ENCODE measurements at regions not wholly inside any gene's neighbourhood (a gene's known extent, or its start where the extent isn't known, plus 50 kb on each side); places are given as distances from the start of the nearest gene placed in this dataset.

- no peak for TF ChIP-seq ELK4 (IDR thresholded peaks at IDR 0.05; ENCODE audit: borderline replicate concordance, low read depth, low read length)
- TF ChIP-seq KLF16 (tag by site-specific recombination; IDR thresholded peaks at IDR 0.05): no peak
- TF ChIP-seq GLIS2 (tag by site-specific recombination; IDR thresholded peaks at IDR 0.05): no peak
- no peak for TF ChIP-seq ZSCAN23 (tag by site-specific recombination; IDR thresholded peaks at IDR 0.05)
- no peak for TF ChIP-seq CTCF (tag by site-specific recombination; IDR thresholded peaks at IDR 0.05)
- no peak for TF ChIP-seq PRDM1 (tag by site-specific recombination; IDR thresholded peaks at IDR 0.05)
- no peak for TF ChIP-seq ZNF701 (tag by site-specific recombination; IDR thresholded peaks at IDR 0.05)
These were observed 224.7 kb downstream of the SNX19 start for GRCh38 chr11:130691581-130691980.
